Activated CD4-positive, alpha-beta T cell treated with anti-CD3 and anti-CD28 coated beads, Interleukin-2, amount 10 ng/mL, durations not matched to agents 7 days and 5 days (primary cell): ENCODE measurements at regions not wholly inside any gene's neighbourhood (a gene's known extent, or its start where the extent isn't known, plus 50 kb on each side); places are given as distances from the start of the nearest gene placed in this dataset.
"Not testable (repeated sequence)": the region's sequence is repeated elsewhere in the genome, so short reads cannot be mapped to it uniquely, and the experiment has no call there.

ENCODE experiments used
- CTCF ChIA-PET: fragments of 350-600 bp; sonication (Branson Sonifier 250); formaldehyde crosslinking; loops from one replicate; lab custom pipeline; 2021; ENCODE audit warnings: antibody characterized with exemption; lab: Charles Lee
- POLR2A ChIA-PET: fragments of 350-600 bp; sonication (Branson Sonifier 250); formaldehyde crosslinking; loops from one replicate; lab custom pipeline; 2021; ENCODE audit warnings: antibody characterized with exemption; lab: Charles Lee
- DNase-seq: peaks from one replicate; pipeline ENCODE4 v3.0.0-alpha.2; 2020
- H3K27ac Mint-ChIP-seq: one replicate; pipeline ENCODE4 v1.8.0; 2021; ENCODE audit warnings: mild to moderate bottlenecking, moderate library complexity, mixed read lengths
- H3K27me3 Mint-ChIP-seq: one replicate; pipeline ENCODE4 v1.8.0; 2021; ENCODE audit warnings: mixed read lengths
- H3K36me3 Mint-ChIP-seq: one replicate; pipeline ENCODE4 v1.8.0; 2021; ENCODE audit warnings: low read depth, mixed read lengths
- H3K4me1 Mint-ChIP-seq: one replicate; pipeline ENCODE4 v1.8.0; 2021; ENCODE audit warnings: mixed read lengths
- H3K4me3 Mint-ChIP-seq: one replicate; pipeline ENCODE4 v1.8.0; 2021; ENCODE audit warnings: mild to moderate bottlenecking, moderate library complexity, mixed read lengths
- H3K9me3 Mint-ChIP-seq: one replicate; pipeline ENCODE4 v1.8.0; 2021; ENCODE audit warnings: mixed read lengths

DNA sequence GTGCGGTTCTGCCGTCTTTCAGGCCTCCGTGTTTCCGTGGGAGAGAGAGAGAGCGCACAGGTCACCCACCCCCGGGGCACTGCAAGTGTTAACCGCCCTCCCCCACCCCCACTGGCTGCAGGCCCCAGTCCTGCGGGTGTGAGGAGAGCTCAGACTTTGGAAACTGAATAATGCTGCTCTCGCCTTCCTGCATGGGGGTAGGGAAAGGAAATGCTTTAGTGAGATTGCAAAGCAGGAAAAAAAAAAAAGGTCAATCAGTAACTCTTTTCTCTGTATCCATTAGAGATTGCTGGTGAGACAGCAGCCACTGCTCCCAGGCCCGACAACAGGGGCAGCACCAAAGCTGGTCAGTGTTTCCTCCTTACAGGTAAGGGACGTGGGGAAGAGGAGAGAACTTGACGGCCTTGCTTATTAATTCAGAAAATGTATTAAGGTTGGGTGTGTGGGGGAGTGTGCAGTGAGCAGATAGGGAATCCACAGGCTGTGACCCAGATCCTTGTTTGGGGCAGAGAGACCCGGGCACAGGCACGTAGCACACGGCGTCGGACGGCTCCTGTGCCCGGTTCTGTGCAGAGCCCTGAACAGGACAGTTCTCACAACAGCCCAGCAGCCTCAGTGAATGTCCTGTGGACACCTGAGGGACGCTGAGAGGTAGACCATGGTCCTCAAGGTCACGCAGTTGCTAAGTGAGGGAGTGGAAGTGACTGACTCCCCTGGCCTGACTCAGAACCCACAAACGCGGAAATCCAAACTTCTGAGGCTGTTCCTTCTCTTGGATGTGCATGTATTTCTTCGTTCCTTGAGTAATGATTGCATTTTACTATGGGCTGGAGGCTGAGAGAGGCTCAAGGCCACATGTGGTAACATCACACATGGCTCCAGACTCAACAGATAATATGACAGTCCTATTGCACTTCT is 156.5 kb downstream of the FOXL1 start:
- H3K36me3 Mint-ChIP-seq: no peaks in the 10 kb centered on the region
- H3K9me3 Mint-ChIP-seq: no peaks in the 10 kb centered on the region
- POLR2A ChIA-PET: no interaction called here
- H3K27ac Mint-ChIP-seq: no peak overlapping the region
- peaks cover 36% of the 10 kb centered on the region for H3K27me3 Mint-ChIP-seq
- CTCF ChIA-PET: no interaction called here
- H3K4me3 Mint-ChIP-seq: no peak overlapping the region
- peaks cover under 1% of the 10 kb centered on the region for H3K4me1 Mint-ChIP-seq
- DNase-seq: no peak

DNA sequence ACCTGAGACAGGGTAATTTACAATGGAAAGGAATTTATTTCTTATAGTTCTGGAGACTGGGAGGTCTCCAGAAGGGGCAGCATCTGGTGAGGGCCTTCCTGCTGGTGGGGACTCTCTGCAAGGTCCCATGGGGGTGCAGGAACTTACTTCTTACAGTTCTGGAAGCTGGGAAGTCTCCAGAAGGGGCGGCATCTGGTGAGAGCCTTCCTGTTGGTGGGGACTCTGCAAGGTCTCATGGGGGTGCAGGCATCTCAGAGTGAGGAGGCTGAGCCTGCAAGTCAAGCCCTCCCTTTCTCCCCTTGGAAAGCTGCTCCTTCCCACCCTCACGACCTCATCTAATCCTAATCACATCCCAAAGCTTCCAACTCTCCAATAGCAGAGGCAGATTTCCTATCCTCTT is 157.4 kb downstream of the FOXL1 start:
- POLR2A ChIA-PET: no interaction called here
- H3K4me3 Mint-ChIP-seq: no peak overlapping the region
- DNase-seq: no peak
- no peaks in the 10 kb centered on the region for H3K9me3 Mint-ChIP-seq
- no peaks in the 10 kb centered on the region for H3K36me3 Mint-ChIP-seq
- CTCF ChIA-PET: no interaction called here
- peaks cover 4% of the 10 kb centered on the region for H3K4me1 Mint-ChIP-seq
- H3K27me3 Mint-ChIP-seq: peaks cover 40% of the 10 kb centered on the region
- no peak overlapping the region for H3K27ac Mint-ChIP-seq

DNA sequence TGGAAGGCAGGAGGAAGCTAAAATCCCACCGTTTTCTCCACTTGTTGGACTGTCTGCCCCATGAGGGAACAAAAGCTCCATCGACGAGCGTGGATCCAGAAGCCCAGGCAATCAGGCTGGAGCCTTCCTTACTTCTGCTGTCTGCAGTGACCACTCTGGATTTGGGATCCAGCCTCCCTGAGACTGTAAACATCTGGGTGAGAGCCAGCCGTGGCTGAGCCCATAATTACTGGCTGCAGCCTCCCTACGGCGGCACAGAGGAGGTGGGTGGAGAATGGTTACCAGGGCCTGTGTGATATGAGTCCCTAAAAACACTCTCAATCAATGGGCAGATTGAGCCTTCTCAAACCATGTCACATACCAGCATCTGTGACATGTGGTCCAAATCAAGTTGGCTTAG is 158.2 kb downstream of the FOXL1 start:
- Mint-ChIP-seq H3K4me3 (no peak overlapping the region), H3K27ac (no peak overlapping the region), H3K27me3 (peaks cover 43% of the 10 kb centered on the region), H3K4me1 (peaks cover 9% of the 10 kb centered on the region), H3K36me3 (no peaks in the 10 kb centered on the region), H3K9me3 (no peaks in the 10 kb centered on the region)
- no peak for DNase-seq
- ChIA-PET CTCF (no interaction called here), POLR2A (no interaction called here)

DNA sequence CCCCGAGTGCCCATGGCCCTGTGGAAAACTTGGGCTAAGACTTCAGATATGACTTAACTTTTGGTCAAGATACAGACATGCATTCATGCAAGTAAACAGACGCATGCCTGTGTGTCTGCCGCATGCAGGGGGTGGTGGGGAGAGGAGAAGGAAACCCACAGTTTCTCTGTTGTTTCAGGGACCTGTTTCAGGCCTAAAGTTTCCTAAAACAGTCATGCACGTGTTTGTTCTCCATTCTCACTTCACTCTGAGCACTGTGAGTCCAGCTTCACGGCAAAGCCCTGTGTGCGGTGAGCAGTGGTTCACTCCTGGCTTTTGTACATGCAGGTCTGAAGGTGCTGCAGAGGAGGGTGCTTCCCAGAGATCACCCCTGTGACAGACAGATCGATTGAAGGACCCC is 158.7 kb downstream of the FOXL1 start:
- H3K4me1 Mint-ChIP-seq: peaks cover 9% of the 10 kb centered on the region
- ChIA-PET POLR2A (no interaction called here), CTCF (no interaction called here)
- peaks cover 43% of the 10 kb centered on the region for H3K27me3 Mint-ChIP-seq
- no peaks in the 10 kb centered on the region for H3K36me3 Mint-ChIP-seq
- H3K4me3 Mint-ChIP-seq: no peak overlapping the region
- DNase-seq: no peak
- H3K27ac Mint-ChIP-seq: no peak overlapping the region
- no peaks in the 10 kb centered on the region for H3K9me3 Mint-ChIP-seq

DNA sequence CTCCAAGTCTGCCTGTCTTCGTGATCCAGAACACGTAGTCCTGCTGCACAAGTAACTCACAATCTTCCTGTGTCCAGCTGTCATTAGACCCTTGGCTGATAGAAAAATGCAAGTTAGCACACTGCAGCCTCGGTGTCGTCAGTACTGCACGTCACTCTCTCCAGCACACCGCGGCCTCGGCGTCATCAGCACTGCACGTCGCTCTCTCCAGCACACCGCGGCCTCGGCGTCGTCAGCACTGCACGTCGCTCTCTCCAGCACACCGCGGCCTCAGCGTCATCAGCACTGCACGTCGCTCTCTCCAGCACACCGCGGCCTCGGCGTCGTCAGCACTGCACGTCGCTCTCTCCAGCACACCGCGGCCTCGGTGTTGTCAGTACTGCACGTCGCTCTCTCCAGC is 160.0 kb downstream of the FOXL1 start:
- H3K27ac Mint-ChIP-seq, DNase-seq, CTCF ChIA-PET, POLR2A ChIA-PET, H3K4me3 Mint-ChIP-seq, H3K9me3 Mint-ChIP-seq, H3K36me3 Mint-ChIP-seq, H3K4me1 Mint-ChIP-seq: not testable (repeated sequence)
- H3K27me3 Mint-ChIP-seq: peaks cover 38% of the 10 kb centered on the region

DNA sequence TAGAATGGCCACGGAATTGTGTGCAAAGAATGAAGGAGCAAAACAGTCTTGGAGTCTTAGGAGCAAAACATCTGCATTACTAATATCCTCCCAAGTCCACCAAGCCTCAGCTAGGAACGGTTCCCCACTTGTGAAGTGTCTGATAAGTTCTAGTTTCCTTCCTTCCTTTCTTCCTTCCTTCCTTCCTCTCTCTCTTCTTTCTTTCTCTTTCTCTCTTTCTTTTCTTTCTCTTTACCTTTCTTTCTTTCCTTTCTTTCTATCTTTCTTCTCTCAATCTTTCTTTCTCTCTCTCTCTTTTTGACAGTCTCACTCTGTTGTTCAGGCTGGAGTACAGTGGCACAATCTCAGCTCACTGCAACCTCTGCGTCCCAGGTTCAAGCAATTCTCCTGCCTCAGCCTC is 160.8 kb downstream of the FOXL1 start:
- peaks cover 9% of the 10 kb centered on the region for H3K4me1 Mint-ChIP-seq
- ChIA-PET CTCF (no interaction called here), POLR2A (no interaction called here)
- H3K4me3 Mint-ChIP-seq: no peak overlapping the region
- no peak for DNase-seq
- H3K36me3 Mint-ChIP-seq: no peaks in the 10 kb centered on the region
- peaks cover 33% of the 10 kb centered on the region for H3K27me3 Mint-ChIP-seq
- no peaks in the 10 kb centered on the region for H3K9me3 Mint-ChIP-seq
- no peak overlapping the region for H3K27ac Mint-ChIP-seq

DNA sequence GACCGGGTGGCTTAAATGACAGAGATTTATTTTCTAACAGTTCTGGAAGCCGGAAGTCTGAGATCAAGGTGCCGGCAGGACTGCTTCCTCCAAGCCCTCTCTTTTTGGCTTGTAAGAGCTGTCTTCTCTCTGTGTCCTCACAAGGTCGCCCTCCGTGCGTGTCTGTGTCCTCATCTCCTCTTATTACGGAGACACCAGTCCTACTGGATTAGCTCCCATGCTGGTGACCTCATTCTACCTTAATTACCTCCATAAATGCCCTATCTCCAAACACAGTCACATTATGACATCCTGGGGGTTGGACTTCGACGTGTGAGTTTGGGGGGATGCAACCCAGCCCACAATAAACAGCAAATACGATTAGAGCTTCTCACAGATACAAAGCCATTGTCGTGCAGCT is 161.5 kb downstream of the FOXL1 start:
- Mint-ChIP-seq H3K36me3 (no peaks in the 10 kb centered on the region), H3K9me3 (no peaks in the 10 kb centered on the region), H3K4me1 (peaks cover 9% of the 10 kb centered on the region), H3K4me3 (no peak overlapping the region), H3K27ac (no peak overlapping the region), H3K27me3 (peaks cover 31% of the 10 kb centered on the region)
- CTCF ChIA-PET: no interaction called here
- DNase-seq: no peak
- POLR2A ChIA-PET: no interaction called here

DNA sequence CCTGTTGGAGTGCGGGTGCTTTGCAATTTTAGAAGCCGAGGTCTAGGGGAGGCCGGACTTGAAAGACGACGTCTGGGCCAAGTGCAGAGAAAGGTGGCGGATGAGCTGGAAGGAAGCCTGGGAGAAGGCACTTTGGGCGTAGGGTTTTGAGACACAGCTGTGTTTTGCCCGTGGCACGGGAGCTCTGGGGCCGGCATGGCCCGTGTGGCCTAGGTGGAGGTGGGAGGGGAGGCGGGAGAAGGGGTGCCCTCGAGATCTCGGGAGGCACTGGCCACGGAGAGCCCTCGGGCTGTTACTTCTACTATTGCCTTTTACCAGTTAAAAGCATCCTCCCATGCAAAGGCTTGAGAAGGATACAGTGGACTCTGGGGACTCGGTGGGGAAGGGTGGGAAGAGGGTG is 161.9 kb downstream of the FOXL1 start:
- DNase-seq: no peak

DNA sequence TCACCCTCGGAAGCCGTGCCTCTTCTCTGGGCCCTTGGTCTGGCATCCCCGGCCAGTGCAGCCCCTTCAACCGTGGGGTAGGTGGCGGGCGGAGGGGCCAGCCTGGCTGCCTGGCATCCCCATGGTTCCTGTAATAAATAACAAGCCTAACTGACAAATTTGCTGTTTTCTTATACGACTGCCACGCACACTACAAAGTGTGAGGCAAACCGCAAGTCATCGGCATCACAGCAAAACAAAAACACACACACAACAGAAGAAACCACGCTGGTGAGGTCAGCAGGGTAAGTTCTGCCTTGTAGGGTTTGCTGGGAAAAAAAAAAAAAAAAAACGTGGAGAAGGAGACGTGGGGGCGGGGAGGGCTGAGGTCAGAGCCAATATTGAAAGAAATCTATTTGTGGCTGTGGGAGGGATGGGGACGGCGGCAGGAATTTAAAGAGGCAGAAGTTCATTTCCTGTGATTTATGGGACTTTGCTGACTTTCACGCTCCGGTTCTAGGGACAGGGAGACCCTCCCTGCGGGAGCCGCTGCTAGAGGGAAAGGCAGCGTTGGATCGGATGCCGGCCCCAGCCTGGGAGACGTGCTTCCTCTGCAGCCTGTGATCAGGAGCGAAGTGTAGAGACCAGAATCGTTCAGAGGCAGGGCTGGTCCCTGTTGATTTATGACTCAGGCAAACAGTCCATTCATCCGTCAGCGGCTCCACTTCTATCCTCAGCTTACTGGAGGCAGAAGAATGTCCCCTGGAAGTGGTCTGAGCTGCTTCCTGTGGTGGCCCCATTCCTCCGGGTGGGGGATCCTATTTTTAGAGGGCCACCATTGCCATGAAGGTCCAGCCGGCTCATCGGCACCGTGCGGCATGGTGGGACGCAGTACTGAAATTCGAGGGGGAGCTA is 162.8 kb downstream of the FOXL1 start:
- ChIA-PET CTCF (no interaction called here), POLR2A (no interaction called here)
- no peak for DNase-seq
- H3K4me3 Mint-ChIP-seq: peak overlapping the region; percentile 21
- H3K27me3 Mint-ChIP-seq: peaks cover 31% of the 10 kb centered on the region
- H3K9me3 Mint-ChIP-seq: no peaks in the 10 kb centered on the region
- H3K27ac Mint-ChIP-seq: no peak overlapping the region
- no peaks in the 10 kb centered on the region for H3K36me3 Mint-ChIP-seq
- H3K4me1 Mint-ChIP-seq: peaks cover 9% of the 10 kb centered on the region

More for the DNA sequence above, 161.9 kb downstream of the FOXL1 start:
- Mint-ChIP-seq H3K4me3 (no peak overlapping the region), H3K27me3 (peaks cover 31% of the 10 kb centered on the region), H3K27ac (no peak overlapping the region), H3K4me1 (peaks cover 9% of the 10 kb centered on the region), H3K36me3 (no peaks in the 10 kb centered on the region), H3K9me3 (no peaks in the 10 kb centered on the region)
- ChIA-PET CTCF (no interaction called here), POLR2A (no interaction called here)

DNA sequence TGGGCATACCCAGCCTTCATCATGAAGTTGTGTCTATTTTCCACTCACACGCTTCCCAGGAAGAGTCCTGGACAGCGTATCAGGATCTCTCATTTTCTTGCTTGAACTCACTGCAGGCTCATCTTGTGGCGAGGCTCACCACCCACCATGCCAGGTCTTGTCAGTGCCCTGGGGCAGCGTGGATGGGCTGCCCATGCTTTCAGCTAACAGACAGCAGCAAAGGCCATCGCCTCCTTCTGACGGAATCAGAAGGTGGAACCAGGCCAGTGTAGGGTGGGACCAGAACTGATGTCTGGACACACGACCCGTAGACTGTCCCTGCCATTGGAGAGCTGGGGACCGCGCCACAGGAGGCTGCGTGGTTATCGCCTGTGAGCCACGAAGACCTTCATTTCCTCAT is 169.4 kb downstream of the FOXL1 start:
- ChIA-PET POLR2A (no interaction called here), CTCF (no interaction called here)
- Mint-ChIP-seq H3K36me3 (no peaks in the 10 kb centered on the region), H3K27me3 (peaks cover 1% of the 10 kb centered on the region), H3K27ac (no peak overlapping the region), H3K9me3 (no peaks in the 10 kb centered on the region), H3K4me3 (no peak overlapping the region), H3K4me1 (no peaks in the 10 kb centered on the region)
- DNase-seq: no peak

DNA sequence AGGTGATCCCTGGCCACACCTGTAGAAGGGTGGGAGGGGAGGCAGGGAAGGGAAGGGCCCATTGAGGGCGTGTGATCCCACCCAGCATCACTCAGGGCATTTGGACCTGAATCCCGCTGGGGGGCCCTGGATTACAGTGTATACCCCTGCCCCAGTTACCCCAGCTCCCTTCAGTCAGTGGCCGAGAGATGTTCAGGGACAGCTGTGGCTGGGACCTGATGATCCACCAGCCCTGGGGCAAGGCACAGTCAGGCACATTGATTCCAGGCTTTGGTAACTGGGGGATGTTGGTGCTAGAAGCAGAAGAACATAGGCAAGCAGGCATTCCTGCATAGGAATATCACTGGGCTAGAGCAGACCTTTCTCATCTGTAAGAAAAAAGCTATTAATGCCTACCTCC is 170.3 kb downstream of the FOXL1 start:
- Mint-ChIP-seq H3K36me3 (no peaks in the 10 kb centered on the region), H3K4me1 (no peaks in the 10 kb centered on the region), H3K27me3 (no peaks in the 10 kb centered on the region), H3K27ac (no peak overlapping the region), H3K4me3 (no peak overlapping the region), H3K9me3 (no peaks in the 10 kb centered on the region)
- ChIA-PET POLR2A (no interaction called here), CTCF (no interaction called here)
- DNase-seq: no peak

DNA sequence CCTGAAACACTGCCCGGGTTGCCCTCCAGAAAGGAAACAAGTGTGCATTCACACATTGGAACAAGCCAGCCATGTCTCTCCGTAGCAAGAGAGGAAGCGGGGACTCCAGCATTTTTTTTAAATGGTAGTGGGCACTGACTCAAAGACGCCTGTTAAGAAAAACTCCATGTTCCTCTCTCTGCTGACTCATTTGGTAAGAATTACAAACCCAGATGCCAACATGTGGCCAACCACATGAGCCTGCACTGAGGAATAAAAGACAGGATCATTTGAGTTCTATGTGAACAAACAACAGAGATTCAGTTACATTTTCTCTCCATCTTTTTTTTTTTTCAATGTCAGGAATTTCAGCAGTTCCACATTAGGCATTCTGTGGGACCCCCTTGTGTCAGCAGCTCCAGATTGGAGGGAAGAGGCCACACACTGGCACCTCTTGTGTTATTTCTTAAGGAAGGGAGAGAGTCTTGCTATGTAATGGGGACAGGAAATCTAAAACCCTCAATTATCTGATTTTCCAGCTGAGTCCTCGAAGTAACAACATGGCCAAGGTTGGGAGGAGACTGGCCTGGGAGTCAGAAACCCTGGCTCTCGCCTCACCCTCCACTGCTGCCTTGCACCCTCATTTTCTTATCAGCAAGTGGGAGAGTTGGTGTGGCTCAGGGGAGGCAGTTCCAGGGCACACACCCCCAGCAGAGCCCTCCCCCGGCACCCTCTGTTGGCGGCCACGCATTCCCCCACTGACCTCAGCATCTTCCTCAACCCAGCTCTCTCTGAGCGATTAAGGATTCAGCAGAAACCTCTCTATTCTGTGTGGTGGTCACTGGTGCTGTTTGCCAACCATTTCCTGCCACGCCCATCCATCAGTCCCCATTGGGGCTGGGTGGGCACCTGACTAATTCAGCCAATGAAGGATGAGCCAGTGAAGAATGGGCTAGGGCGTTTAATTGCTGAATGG is 173.0 kb downstream of the FOXL1 start:
- CTCF ChIA-PET: no interaction called here
- POLR2A ChIA-PET: no interaction called here
- H3K9me3 Mint-ChIP-seq: no peaks in the 10 kb centered on the region
- H3K4me1 Mint-ChIP-seq: no peaks in the 10 kb centered on the region
- no peak for DNase-seq
- H3K4me3 Mint-ChIP-seq: no peak overlapping the region
- H3K27ac Mint-ChIP-seq: no peak overlapping the region
- no peaks in the 10 kb centered on the region for H3K27me3 Mint-ChIP-seq
- H3K36me3 Mint-ChIP-seq: no peaks in the 10 kb centered on the region
